ENCODE measurements at regions not wholly inside any gene's neighbourhood (a gene's known extent, or its start where the extent isn't known, plus 50 kb on each side); places are given as distances from the start of the nearest gene placed in this dataset.

DNA sequence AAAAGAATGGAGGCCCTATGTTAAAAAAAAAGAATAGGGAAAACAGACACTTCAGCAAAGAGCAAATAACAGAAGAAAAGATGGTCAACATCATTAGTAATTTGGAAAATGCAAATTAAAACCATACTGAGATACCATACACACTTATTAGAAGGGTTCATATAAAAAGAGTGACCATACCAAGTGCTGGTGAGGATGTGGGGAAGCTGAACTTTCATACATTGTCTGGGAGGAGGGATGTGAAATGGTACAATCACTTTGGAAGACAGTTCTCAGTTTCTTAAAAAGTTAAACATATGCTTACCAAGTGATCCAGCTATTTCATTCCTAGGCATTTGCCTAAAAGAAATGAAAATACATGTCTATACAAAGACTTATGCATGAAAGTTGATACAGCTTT, 194.4 kb downstream of the CXCL12 start:
- no peaks in the 10 kb centered on the region for H3K36me3 ChIP-seq
- H3K27me3 ChIP-seq: no peaks in the 10 kb centered on the region
- H3K4me3 ChIP-seq: no peak overlapping the region
- H3K27ac ChIP-seq: no peak overlapping the region
- peaks cover 0 to 5% (median 0%) of the 10 kb centered on the region in 4 donors for H3K9me3 ChIP-seq
- TF ChIP-seq, protein P1, sequence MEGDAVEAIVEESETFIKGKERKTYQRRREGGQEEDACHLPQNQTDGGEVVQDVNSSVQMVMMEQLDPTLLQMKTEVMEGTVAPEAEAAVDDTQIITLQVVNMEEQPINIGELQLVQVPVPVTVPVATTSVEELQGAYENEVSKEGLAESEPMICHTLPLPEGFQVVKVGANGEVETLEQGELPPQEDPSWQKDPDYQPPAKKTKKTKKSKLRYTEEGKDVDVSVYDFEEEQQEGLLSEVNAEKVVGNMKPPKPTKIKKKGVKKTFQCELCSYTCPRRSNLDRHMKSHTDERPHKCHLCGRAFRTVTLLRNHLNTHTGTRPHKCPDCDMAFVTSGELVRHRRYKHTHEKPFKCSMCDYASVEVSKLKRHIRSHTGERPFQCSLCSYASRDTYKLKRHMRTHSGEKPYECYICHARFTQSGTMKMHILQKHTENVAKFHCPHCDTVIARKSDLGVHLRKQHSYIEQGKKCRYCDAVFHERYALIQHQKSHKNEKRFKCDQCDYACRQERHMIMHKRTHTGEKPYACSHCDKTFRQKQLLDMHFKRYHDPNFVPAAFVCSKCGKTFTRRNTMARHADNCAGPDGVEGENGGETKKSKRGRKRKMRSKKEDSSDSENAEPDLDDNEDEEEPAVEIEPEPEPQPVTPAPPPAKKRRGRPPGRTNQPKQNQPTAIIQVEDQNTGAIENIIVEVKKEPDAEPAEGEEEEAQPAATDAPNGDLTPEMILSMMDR (IDR thresholded peaks at IDR 0.05): no peak
- TF ChIP-seq POLR2A (IDR thresholded peaks at IDR 0.05): no peak
- TF ChIP-seq EP300 (IDR thresholded peaks at IDR 0.05): no peak
- H3K4me1 ChIP-seq: peaks cover 0 to 15% (median 2%) of the 10 kb centered on the region in 4 donors
- DNase-seq (ENCODE audit: low spot score in 2 of 2): no peak

DNA sequence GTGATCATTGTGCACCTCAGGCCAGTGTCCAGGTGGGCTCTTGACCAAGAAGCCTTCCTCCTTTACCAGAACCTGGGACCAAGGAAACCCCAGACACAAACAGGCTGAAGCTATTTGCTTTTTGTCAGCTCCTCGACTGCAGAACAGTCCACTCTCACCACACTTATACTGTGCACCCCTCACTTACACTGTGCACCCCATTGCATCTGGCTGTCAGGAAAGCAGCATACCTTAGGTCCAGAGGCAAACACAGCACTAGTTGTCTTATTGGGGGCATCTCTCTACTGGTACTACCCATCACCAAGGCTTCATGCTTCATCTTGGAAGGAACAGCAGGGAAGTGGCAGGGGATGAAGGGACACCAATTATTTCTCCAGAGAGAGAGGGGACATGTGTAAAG, 198.1 kb downstream of the CXCL12 start:
- no peak overlapping the region for H3K4me3 ChIP-seq
- no peaks in the 10 kb centered on the region for H3K4me1 ChIP-seq
- no peak overlapping the region for H3K27ac ChIP-seq
- no peaks in the 10 kb centered on the region for H3K27me3 ChIP-seq
- H3K9me3 ChIP-seq: peaks cover 0 to 5% (median 0%) of the 10 kb centered on the region in 4 donors
- DNase-seq (ENCODE audit: low spot score in 2 of 2): no peak
- 88 to 91% methylated on average over 1 of the region's 1 CpG for WGBS, 2 donors
- no peaks in the 10 kb centered on the region for H3K36me3 ChIP-seq
- TF ChIP-seq, protein P1 (IDR thresholded peaks at IDR 0.05): no peak
- TF ChIP-seq EP300 (IDR thresholded peaks at IDR 0.05) (no peak), POLR2A (IDR thresholded peaks at IDR 0.05) (no peak)

DNA sequence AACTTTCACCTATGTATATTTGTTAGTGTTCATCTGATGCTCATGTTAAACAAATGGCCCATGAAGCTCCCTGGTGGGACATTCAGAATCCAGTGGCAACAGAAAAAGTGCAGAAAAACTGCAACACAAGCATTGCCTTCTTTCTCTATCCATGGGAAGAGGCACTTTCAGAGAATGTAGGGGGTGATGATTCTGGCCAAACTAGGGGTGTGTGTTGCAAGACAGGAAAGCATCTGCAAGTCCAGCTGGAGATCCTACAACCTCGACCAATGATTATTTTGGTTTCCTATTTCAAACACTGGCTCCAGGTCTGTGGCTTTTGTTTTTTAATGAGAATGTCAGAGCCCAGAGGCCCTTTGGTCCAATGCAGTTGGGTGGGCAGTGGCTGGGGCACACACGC, 198.7 kb downstream of the CXCL12 start:
- no peak overlapping the region for H3K4me3 ChIP-seq
- no peaks in the 10 kb centered on the region for H3K27me3 ChIP-seq
- WGBS, 2 donors: 21 to 42% methylated on average over 2 of the region's 2 CpGs
- peaks cover 0 to 5% (median 0%) of the 10 kb centered on the region in 4 donors for H3K9me3 ChIP-seq
- H3K27ac ChIP-seq: no peak overlapping the region
- no peaks in the 10 kb centered on the region for H3K36me3 ChIP-seq
- TF ChIP-seq EP300 (IDR thresholded peaks at IDR 0.05) (peak in 1 of 2 donors; percentile 14), POLR2A (IDR thresholded peaks at IDR 0.05) (no peak)
- H3K4me1 ChIP-seq: no peaks in the 10 kb centered on the region
- peak in 1 of 2 donors; percentile 29 for DNase-seq (ENCODE audit: low spot score in 2 of 2)

DNA sequence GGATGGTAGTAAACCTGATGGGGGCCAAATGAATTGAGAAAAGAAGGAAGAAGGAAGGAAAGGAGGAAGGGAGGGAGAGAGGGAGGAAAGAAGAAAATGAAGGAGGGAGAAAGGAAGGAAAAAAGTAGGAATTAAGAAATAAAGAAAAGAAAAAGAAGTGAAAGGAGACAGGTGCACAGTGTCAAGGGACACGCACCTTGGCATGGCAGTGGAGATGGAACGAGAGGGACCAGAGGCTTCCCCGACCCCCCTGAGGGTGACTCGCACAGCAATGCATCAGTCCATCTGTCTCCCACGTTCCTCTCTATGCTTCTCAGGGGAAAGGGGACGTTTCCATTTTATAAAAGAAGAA, 199.6 kb downstream of the CXCL12 start:
- Histone ChIP-seq H3K4me1 (peaks cover 0 to 2% (median 0%) of the 10 kb centered on the region in 4 donors), H3K9me3 (no peaks in the 10 kb centered on the region), H3K4me3 (no peak overlapping the region), H3K27me3 (no peaks in the 10 kb centered on the region), H3K36me3 (no peaks in the 10 kb centered on the region), H3K27ac (no peak overlapping the region)
- 70 to 75% methylated on average over 6 of the region's 6 CpGs for WGBS, 2 donors
- no peak for TF ChIP-seq EP300 (IDR thresholded peaks at IDR 0.05)
- TF ChIP-seq POLR2A (IDR thresholded peaks at IDR 0.05): no peak
- DNase-seq (ENCODE audit: low spot score in 2 of 2): no peak

DNA sequence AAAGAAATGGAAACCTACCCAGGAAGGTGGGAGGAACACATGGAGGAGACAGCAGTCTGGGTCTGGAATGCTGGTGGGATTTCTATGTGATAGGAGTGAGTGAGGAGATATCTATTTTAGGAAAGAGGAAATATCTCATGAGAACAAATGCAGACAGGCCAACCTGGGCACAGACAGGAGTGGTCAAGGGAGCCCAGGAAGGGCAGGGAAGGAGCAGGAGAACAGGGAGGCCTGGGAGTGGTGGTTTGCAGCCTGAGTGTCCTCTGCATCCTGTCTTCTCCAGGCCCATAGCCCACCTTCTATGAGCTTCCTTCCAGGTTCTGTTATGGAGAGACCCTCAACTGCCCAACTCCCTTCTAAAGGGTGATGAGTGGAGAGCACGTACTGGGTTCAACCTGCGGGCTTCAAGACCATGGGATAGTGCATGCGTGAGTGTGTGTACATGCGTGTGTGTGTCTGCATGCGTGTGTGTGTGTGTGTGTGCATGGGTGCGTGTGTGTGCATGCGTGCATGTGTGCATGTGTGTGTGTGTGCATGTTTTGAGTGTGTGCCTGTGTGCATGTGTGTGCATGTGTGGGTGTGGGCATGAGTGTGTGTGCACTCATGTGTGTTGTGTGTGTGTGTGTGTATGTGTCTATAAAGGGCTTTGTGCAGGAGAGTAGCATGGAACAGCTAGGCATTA, 200.1 kb downstream of the CXCL12 start:
- TF ChIP-seq, protein P1 (IDR thresholded peaks at IDR 0.05): no peak
- TF ChIP-seq POLR2A (IDR thresholded peaks at IDR 0.05): no peak
- TF ChIP-seq EP300 (IDR thresholded peaks at IDR 0.05): no peak
- DNase-seq (ENCODE audit: low spot score in 2 of 2): no peak
- Histone ChIP-seq H3K9me3 (no peaks in the 10 kb centered on the region), H3K27me3 (no peaks in the 10 kb centered on the region), H3K4me3 (no peak overlapping the region), H3K4me1 (peaks cover 0 to 7% (median 0%) of the 10 kb centered on the region in 4 donors), H3K36me3 (no peaks in the 10 kb centered on the region), H3K27ac (no peak overlapping the region)
- 89 to 94% methylated on average over 7 of the region's 7 CpGs for WGBS, 2 donors

DNA sequence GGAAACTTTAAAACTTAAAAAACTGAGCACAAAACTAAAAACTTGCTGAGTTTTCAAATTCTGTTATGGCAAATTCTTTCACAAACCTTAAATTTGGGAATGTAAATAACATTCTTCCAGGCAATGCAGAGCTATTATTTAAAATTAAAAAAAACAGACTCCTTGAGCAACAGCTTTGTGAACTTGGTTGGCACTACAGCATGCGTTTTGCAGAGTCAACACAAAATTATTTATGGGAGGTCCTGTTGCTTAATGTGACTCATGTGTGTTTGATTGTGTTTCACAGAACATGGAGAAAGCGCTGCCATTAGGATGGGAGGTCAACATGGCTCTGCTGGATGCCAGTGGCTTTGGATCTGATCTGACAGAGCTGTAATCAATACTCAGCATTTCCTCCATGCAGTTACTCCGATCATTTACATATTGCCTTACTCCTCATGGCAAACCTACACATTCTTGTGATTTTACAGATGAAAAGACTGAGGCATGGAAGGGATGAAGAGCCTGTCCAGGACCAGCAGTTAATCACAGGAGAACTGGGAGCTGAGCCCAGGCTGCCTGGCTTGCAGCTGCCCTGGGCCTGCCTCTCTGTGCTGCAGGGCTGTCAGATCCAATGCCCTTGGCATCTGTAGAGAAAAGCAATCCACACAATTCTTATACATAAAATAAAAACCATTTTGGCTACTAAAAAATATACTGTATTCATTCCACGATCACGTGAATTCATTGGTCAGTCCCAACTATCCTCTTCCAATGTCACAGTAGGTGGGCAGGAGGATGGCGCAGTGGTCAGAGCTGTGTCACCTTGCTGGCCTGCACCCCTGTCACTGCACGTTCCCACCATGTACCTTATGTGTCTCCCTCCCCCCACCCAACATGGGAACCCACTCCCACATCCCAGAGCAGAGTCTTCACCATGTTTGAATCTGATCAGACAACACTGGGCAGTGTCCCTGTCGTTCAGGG, 200.9 kb downstream of the CXCL12 start:
- Histone ChIP-seq H3K9me3 (no peaks in the 10 kb centered on the region), H3K27me3 (no peaks in the 10 kb centered on the region), H3K4me1 (peaks cover 0 to 7% (median 0%) of the 10 kb centered on the region in 4 donors), H3K36me3 (no peaks in the 10 kb centered on the region), H3K4me3 (no peak overlapping the region), H3K27ac (no peak overlapping the region)
- 80 to 88% methylated on average over 8 of the region's 8 CpGs for WGBS, 2 donors
- TF ChIP-seq EP300 (IDR thresholded peaks at IDR 0.05) (no peak), POLR2A (IDR thresholded peaks at IDR 0.05) (no peak)
- TF ChIP-seq, protein P1 (IDR thresholded peaks at IDR 0.05): no peak
- DNase-seq (ENCODE audit: low spot score in 2 of 2): no peak

Measured in tibial nerve (tissue), 4 donors.